HG03060 (cell line): ENCODE measurements at regions not wholly inside any gene's neighbourhood (a gene's known extent, or its start where the extent isn't known, plus 50 kb on each side); places are given as distances from the start of the nearest gene placed in this dataset.

Experiments
- ATAC-seq: cut with Tn5 transposase; IDR thresholded peaks from one replicate; pipeline ENCODE4 v1.9.1; 2021; ENCODE audit warnings: low read depth, moderate number of reproducible peaks; ENCODE audit not compliant: unreplicated experiment

DNA sequence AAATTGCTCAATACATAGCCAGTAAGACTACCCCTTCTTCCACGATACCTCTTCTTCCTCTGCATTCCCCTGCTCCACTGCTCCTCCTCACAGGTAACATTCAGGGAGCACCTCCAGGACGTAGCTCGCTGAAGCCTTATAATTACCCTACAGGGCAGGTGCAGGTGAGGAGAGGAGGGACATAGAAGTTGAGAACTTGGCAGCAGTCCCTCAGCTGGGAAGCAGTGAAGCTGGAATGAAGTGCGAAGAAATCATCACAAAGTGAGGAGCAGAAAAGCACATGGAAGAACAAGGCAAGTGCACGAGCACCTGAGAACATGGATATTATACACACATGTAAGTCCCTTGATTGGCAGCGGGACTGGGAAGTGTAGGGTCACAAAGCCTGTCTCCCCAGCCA, 118.2 kb downstream of the HSD17B3 start:
- no peak for ATAC-seq

DNA sequence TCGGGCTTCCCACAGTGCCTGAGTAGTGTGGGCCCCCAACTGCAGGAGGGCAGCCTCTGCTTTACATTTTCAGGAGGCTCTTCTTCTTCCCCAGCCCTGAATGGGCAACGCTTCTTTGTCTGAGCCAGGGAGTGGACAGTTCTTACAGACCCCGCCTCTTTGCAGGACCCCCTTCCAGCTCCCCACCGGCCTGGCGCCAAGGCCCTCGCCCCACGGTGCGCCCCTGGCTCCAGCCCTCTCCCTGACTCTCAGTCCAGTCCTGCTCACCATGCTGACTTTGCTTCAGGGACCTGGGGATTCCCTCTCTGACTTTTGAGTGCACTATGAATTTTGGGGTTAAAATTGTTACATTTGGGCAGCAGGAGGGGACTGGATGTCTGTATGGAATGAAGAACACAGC, 123.8 kb downstream of the HSD17B3 start:
- ATAC-seq: no peak

DNA sequence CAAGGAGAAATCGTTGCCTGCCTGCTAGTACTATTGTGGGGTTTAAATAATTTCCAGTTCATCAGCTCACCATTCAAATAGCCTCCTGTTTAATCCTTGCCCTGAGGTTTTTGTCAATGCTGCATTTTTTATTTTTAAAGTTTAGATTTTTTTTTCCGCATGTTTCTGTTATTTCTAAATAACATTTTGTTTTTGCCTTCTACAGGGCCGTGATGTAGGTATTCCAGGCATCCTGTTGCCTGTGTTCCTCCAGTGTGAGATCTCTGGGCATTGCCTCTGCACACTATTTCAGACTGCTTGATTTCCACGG, 124.3 kb downstream of the HSD17B3 start:
- ATAC-seq: no peak

DNA sequence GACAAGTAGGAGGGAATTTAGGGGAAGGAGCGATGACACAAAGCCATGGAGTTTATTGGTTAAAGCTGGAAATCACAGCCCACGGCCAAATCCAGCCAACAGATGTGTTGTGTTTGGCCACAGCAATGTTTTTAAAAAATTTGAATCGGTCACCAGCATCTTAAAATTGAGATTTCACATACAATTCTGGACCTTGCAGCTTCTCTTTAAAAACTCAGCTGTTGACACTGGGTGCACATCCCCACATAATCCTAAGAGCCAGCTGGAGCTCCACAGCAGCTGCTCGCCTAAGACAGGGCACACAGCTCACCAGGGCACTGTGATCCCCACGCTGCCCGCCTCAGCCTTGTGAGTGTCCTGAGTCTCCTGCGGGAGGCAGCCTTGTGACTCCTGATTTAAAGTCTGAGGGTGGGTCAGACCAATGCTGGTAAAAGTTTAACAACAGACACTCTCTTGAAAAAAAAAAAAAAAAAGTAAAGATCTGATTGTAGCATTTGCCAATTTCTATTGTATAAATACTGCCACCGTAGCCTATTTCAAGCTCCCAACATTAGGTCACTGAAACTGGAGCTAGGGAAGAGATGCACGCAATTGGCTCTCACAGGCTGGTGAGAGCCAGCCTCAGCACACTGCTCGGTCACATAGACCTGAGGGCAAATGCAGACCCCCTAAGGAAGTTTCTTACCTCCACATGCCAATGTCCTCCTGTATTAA, 124.8 kb downstream of the HSD17B3 start:
- no peak for ATAC-seq

DNA sequence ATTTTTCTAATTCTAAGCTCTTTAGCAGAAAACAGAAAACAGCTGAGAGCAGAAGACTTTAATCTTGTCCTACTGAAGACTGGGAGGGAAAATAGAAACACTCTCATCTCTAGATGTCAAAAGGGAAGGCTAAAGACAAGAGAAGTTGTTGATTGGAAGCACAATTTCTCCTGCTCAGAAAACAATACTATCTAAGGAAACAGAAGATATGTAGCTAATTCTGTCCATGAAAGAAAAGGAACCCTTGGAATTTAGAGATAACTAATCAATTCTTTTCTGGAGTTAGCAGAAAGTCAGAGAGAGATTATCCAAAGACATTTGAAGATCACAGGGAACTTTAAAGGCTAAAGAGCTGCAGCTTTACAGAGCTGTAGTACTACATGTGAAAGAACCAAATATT, 126.2 kb downstream of the HSD17B3 start:
- ATAC-seq: no peak

DNA sequence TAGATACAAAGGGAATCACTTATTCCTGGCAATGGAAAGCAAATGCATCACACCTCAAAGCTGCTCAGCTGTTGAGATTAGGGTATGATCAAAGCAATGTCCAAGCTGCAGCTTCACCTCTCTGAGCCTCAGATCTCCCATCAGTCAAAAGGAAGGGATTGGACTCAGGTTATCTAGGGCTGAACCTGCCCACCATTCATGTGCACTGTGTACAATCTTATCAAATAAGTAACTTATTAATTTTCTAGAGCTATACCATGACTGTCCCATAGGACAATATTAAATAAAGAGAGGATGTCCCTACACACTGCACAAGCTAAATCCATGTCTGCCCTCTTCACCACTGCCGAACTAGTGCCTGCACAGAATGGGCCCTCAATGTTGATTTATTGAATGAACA, 127.0 kb downstream of the HSD17B3 start:
- ATAC-seq: no peak

DNA sequence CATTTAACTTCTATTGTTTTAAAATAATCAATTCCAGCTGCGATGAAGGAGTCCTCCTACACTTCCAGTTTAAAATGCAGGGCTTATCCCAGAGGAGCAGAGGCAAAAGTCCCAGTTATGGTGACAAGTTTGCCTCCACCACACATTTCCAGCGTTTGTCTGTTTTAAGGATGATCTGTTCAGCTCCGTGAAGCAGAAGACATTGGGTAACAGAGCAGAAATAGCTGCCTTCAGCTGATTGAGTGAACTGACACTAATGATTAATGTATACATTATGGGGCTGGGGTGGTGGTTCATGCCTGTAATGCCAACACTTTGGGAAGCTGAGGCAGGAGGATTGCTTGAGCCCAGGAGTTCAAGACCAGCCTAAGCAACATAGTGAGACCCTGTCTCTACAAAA, 127.6 kb downstream of the HSD17B3 start:
- no peak for ATAC-seq

DNA sequence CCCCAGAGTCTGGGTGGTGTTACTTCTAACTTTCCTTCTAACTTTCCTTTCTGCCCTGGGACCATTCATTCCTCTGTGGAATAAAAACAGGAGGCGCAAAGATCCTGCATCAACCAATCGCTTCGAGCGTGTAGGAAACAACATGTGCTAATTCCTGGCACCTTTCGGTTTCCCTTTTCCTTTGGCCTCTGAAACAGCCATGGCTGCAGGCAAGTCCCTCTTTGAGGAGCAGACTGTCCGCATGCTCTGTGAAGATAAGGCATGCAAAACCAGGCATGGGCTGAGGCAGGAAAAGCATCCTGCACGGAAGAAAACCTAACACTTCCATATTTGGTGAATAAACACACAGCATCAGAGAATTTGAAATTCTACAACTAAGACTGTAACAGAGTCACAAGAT, 128.3 kb downstream of the HSD17B3 start:
- no peak for ATAC-seq

DNA sequence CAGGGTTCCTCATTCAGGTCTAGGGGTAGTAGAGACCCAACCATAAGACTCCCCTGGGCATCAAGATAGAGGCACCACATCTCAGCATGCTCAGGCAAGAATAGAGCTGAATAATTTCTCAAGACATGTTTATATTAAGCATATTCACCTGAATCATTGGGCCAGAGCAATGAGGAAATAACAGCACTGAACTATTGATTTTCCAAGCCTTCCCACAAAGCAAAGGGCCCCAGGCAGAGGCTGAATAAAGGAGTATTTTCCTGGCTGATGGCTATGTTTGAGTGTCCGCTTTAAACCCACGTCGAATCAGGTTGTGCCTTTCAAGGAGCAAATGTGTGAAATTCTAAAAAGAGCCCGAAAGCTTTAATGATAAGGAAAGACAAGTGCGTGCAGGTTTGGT, 129.2 kb downstream of the HSD17B3 start:
- ATAC-seq: no peak

DNA sequence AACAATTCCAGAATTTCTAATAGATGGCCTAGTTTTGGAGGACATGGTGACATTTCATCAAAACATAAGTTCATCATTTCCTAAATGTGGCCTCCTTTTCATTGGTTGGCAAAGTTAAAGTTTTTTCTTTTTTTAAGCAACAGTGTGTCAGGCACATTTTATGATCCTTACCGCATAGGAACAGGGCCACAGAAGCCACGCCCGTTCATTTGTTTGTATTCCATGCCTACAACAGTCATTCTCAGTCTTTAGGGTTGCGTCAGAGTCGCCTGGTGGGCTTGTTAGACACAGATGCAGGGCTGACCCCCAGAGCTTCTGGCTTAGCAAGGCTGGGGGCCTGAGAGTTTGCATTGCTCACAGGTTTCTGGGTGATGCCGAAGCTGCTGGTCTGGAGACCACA, 130.2 kb downstream of the HSD17B3 start:
- no peak for ATAC-seq

DNA sequence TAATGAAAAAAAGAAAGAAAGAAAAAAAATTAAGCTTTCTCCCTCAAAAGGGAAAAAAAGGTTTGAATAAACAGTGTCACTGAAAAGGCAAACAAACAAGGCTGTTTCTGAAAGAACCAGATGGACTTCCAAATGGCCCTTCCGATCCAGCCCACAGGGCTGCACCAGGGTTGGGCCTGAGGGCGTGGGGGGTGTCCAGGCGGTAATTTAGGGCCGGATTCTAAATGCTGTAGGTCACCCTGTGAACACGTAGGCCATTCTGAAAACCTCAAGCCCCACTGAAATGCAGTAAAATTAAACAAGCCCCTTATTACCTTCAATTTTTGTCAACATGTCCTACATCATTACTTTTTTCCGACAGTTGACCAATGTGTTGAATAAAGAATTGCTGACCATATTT, 132.1 kb downstream of the HSD17B3 start:
- ATAC-seq: no peak

DNA sequence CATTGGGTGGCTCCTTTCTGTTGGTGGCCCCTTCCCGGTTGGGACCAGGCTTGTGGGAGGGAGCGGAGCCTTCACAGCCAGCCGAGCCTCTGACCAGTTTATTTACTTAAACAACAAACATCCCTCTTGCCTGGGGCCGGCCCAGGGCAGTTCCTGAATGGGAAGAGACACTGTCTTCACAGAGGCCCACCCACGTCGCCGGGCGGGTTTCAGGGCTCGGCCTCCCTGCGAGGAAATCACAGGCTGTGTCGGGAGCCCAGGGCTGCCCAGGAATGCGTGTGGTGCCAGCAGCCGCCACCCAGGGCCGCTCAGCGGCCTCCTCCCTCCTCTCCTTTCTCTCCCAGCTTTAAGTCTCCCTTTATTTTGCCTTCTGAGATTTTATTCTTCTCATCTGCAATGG, 132.5 kb downstream of the HSD17B3 start:
- no peak for ATAC-seq

DNA sequence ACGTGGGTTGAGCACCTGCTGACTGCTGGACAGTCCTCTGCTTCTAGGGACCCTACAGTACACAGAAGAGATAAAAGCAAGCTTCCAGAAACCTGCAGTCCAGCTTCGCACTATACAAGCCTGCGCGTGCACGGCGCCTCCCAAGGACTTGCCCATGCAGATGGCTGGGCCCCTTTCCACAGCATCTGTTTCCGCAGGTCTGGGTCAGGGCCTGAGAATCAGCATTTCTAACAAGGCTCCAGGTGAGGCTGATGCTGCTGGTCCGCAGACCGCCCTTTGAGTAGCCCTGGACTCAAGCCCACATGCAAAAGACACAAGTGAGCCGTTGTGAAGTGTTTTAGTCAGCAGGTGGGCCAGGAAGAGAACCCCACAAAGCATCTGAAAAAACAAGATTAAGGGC, 133.1 kb downstream of the HSD17B3 start:
- ATAC-seq: no peak

DNA sequence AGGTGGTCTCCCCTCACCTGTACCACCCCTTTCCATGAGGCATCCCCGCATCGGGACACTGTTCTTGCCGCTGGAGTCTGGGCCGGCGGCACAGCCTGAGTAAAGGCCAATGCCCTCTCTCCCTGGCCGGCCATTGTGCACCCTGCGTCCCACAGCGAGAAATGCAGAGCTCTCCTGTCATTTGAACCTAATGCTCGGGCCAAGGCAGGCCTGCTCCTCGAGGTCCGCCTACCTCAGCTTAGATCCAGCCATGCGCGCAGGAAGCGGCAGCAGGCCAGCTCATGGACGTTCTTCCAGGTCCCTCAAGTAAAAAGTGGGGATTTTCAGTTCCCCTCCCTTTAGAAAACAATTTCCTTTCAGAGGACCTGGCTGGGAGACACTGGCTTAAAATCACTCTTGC, 135.0 kb downstream of the HSD17B3 start:
- ATAC-seq: no peak

DNA sequence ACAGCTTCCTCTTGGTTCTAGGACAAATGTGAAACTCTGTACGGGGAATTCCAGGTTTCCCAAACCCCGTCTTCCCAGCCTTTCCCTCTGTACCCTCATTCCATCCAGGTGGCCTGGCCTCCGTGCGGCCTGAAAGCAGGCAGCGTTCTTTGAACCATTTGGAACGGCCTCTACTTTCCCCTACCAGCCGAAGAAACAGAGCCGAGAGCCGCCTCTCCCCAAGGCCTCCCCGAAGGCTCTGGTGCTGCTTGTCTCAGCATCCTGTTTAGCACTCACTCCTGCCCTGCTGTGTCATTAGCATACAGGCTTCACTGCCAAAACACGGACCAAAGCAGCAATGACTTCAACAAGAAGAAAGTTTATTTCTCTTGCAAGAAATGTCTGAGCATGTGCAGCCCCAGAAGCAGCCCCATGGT, 137.7 kb downstream of the HSD17B3 start:
- no peak for ATAC-seq

DNA sequence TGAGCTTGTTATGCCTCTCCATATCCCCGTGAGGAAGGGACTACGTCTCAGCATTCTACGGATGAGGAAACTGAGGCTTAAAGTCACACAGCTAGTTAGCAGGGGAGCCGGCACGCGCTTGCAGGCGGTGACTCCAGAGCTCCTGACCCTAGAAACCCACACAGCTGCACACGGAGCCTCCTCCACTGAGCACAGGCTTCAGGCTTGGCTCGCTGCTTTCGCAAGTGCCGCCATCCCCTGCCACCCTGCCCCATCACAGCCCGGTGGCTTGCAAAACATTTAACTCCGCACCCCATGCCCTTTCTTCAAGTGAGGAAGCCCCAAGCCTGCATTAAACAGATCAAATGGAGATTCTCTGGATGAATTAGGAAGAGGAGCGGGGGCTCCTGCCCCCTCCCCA, 138.3 kb downstream of the HSD17B3 start:
- ATAC-seq: no peak

DNA sequence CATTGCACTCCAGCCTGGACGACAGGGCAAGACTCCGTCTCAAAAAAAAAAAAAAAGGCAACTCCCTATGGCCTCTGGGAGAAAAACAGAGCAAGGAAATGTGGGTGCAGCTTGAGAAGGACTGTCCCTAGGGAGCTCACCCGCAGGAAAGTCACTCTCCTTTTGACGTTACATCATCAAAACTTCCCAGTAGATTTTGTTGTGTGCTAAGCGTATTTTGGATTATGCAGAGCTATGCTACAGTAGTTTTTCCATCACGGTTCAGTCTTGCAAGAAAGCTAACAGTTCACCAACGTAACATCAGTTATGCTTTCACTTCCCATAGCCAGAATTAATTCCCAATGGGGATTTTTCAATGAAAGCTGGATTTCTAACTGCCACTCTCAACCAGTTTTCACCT, 138.8 kb downstream of the HSD17B3 start:
- no peak for ATAC-seq

DNA sequence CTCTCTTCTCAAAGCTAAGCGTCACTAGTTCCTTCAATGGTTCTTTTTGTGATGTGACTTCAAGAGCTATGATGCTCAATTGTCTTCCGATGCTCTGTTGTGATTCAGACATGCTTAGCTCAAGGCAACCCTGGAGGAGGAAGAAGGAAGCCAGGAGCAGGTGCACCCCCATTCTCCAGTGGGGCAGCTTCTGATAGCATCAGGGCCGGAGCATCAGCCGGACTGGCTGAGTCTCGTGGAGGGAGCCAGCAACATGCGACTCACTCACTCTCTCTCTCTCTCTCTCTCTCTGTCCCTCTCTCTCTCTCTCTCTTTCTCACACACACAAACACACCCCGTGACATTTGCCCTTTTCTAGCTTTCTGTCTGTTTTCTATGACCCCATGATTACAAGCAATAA, 140.2 kb downstream of the HSD17B3 start:
- no peak for ATAC-seq

DNA sequence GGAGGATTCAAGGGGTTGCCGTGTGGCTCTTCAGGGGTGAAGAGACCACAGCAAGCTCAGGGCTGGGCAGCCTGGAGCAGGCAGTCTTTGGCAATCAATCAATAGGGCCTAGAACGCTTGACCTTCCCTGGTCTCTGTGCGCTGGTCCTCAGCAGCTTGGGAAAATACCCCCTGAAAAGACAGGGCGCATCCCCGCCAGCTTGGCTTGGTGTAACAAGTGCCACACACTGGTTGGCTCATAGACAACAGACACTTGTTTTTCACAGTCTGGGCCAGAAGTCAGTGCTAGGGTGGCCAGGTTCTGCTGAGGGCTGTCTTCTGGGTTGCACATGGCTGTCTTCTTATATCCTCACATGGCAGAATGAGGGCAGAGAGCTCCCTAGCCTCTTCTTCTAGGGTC, 141.1 kb downstream of the HSD17B3 start:
- no peak for ATAC-seq

DNA sequence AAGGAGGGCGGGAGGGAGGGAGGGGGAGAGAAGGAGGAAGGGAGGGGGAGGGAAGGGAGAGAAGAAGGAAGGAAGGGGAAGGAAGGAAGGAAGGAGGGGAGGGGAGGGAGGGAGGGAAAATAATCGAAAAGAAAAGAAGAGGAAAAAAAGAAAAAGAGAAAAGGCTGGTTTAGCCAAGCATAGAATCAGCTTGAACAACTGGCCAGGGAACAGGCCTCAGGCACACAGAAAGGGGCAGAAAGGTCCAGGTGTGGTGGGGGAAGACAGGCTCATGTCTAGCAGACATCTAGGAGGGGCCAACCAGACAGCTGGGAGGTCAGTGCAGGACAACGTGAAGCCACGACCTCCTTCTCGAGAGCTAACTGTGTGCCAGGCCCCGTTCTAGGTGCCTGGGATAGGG, 141.8 kb downstream of the HSD17B3 start:
- no peak for ATAC-seq

DNA sequence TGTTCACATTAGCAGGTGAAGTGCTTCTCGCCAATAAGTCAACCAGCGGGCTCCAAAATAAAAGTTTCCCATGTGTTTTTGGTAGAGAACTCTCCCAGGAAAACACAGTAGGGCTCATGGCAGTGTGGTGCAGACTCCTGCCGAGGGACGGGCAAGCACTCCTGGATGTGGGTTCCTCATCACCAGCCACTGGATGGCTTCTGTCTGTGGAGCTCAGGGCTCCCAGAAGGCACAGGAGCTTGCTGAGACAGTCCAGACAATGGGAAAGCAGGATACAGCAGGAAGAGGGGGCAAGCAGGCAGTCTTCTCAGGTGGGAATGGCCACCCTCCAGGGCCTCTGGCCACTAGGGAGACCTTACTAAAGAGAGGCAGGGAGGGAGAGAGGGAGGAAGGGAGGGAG, 142.4 kb downstream of the HSD17B3 start:
- ATAC-seq: no peak

DNA sequence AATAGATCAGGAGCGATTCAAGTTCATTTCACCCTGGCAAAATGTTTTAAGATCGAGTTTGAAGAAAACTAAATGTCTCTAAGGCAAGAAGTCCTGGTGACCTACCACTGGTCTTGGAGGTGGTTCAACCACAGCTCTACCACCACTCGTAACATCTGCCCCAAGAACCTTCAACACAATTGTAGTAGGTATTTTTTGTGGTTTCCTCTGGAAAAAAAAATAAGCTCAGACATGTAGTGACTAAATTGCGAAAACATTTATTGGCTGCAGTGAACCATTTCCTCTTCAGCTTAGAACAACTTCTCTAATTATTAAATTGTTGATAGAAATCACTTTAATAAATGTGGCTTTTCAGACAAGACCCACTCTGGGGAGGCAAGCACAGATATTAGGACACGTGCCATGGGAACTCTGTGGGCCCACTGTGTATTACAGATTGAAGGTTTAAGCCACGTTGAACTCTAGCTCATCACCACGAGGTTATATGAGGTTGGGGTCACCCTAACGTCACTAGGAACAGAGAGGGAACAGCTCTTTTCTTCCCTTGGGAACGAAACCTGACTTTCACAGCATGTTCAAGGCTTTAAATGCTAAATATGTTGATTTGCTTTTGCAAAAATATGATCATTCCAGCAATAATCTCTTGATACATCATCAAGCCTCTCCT, 142.9 kb downstream of the HSD17B3 start:
- ATAC-seq: no peak

DNA sequence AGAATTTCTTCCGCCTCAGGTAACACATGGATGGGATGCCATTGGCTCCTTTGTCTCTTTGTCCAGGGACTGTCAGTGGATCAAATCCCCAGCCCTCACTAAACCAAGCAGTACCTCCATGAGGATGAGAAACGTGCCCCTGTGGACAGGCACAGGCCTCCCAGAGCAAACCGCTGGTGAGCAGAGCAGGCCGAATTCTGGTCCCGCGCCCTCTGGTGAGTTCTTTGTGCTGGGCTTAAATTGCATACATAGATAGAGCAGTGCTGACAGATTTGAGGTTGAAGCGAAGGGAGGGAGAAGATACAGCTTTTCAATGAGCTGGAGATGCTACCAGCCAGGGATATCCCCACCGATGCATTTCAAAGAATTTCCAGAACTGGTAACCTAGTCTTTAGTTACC, 143.8 kb downstream of the HSD17B3 start:
- no peak for ATAC-seq
